IMR-90 (cell line): ENCODE measurements at regions not wholly inside any gene's neighbourhood (a gene's known extent, or its start where the extent isn't known, plus 50 kb on each side); places are given as distances from the start of the nearest gene placed in this dataset.

Source experiments
- ATAC-seq: fragments of 200-7000 bp; cut with Tn5 transposase; 2 replicates; pipeline ENCODE4 v1.9.1; 2020; ENCODE audit warnings: low read depth, mild to moderate bottlenecking, moderate library complexity
- BruUV-seq: library from RNA; stranded (reverse); fragments of 400-500 nt; replicated peaks from 2 replicates; lab custom pipeline; 2021; lab: Mats Ljungman, UMichigan
- CTCF ChIA-PET: fragments of 300-600 bp; formaldehyde crosslinking; extraction: SDS; loops from one replicate; lab custom pipeline; 2021; ENCODE audit warnings: antibody characterized with exemption; lab: Yijun Ruan, JAX
- POLR2A ChIA-PET: fragments of 300-600 bp; sonication (Branson Sonifier 250); formaldehyde crosslinking; loops from one replicate; lab custom pipeline; 2022; ENCODE audit warnings: antibody characterized with exemption; ENCODE audit not compliant: unreplicated experiment; lab: Charles Lee
- DNase-seq: peaks from one replicate; pipeline ENCODE4 v3.0.0; 2013
- H2AFZ ChIP-seq: replicated peaks from 2 replicates; pipeline ENCODE3; 2013; ENCODE audit warnings: low read length, mild to moderate bottlenecking; ENCODE audit not compliant: poor library complexity
- H2AK5ac ChIP-seq: 2 replicates; pipeline ENCODE4 v1.6.1; 2013; ENCODE audit warnings: low read depth, low read length, inconsistent platforms
- H2AK9ac ChIP-seq: replicated peaks from 2 replicates; pipeline ENCODE3; 2013; ENCODE audit warnings: mild to moderate bottlenecking, low read depth, low read length, moderate library complexity; ENCODE audit not compliant: poor library complexity
- H2BK120ac ChIP-seq: 2 replicates; pipeline ENCODE4 v1.6.1; 2013; ENCODE audit warnings: low read depth, low read length, inconsistent platforms
- H2BK15ac ChIP-seq: 3 replicates; pipeline ENCODE4 v1.6.1; 2013; ENCODE audit warnings: low read depth, low read length, inconsistent platforms
- H2BK20ac ChIP-seq: 2 replicates; pipeline ENCODE4 v1.6.1; 2013; ENCODE audit warnings: low read depth, mild to moderate bottlenecking, inconsistent platforms, low read length, moderate library complexity
- H2BK5ac ChIP-seq: 2 replicates; pipeline ENCODE4 v1.6.1; 2013; ENCODE audit warnings: mild to moderate bottlenecking, low read depth, low read length, inconsistent platforms; ENCODE audit not compliant: poor library complexity, severe bottlenecking
- H3K14ac ChIP-seq: replicated peaks from 2 replicates; pipeline ENCODE4 v1.6.1; 2013; ENCODE audit warnings: low read depth, low read length, inconsistent platforms
- H3K18ac ChIP-seq: 2 replicates; pipeline ENCODE4 v1.6.1; 2013; ENCODE audit warnings: low read depth, low read length, control low read depth
- H3K23ac ChIP-seq: 2 replicates; pipeline ENCODE4 v1.6.1; 2013; ENCODE audit warnings: low read depth, low read length, inconsistent platforms
- H3K27ac ChIP-seq: 2 replicates; pipeline ENCODE4 v1.5.1; 2013; ENCODE audit warnings: mild to moderate bottlenecking, control low read depth, low read length; ENCODE audit not compliant: insufficient read depth
- H3K27me3 ChIP-seq: 2 replicates; pipeline ENCODE4 v1.6.1; 2013; ENCODE audit warnings: low read length; ENCODE audit not compliant: control insufficient read depth, insufficient read depth
- H3K36me3 ChIP-seq: 2 replicates; pipeline ENCODE4 v1.6.1; 2013; ENCODE audit warnings: low read length, mixed read lengths; ENCODE audit not compliant: control insufficient read depth, insufficient read depth
- H3K4ac ChIP-seq: 2 replicates; pipeline ENCODE4 v1.6.1; 2013; ENCODE audit warnings: low read depth, low read length, inconsistent platforms
- H3K4me1 ChIP-seq: 2 replicates; pipeline ENCODE4 v1.6.1; 2013; ENCODE audit warnings: low read length, mixed read lengths; ENCODE audit not compliant: control insufficient read depth, insufficient read depth
- H3K4me2 ChIP-seq: 2 replicates; pipeline ENCODE4 v1.6.1; 2013; ENCODE audit warnings: low read depth, mild to moderate bottlenecking, control low read depth, low read length, moderate library complexity
- H3K4me3 ChIP-seq: 2 replicates; pipeline ENCODE4 v1.5.1; 2013; ENCODE audit warnings: low read depth, mild to moderate bottlenecking, control low read depth, low read length, moderate library complexity; ENCODE audit not compliant: insufficient read depth
- H3K56ac ChIP-seq: 2 replicates; pipeline ENCODE4 v1.6.1; 2013; ENCODE audit warnings: low read length, inconsistent platforms; ENCODE audit not compliant: insufficient read depth; ENCODE audit errors: extremely low read depth
- H3K79me1 ChIP-seq, 2 experiments: 2 replicates each; pipeline ENCODE4 v1.6.1; 2013; ENCODE audit warnings: low read length in 2 of 2, inconsistent platforms in 1 of 2, low read depth in 1 of 2
- H3K9ac ChIP-seq: 2 replicates; pipeline ENCODE4 v1.6.1; 2013; ENCODE audit warnings: low read depth, low read length, control low read depth
- H3K9me1 ChIP-seq: 2 replicates; pipeline ENCODE4 v1.6.1; 2013; ENCODE audit warnings: low read length, inconsistent platforms; ENCODE audit not compliant: insufficient read depth
- H3K9me3 ChIP-seq: 2 replicates; pipeline ENCODE4 v1.6.1; 2013; ENCODE audit warnings: low read length; ENCODE audit not compliant: control insufficient read depth, insufficient read depth
- H4K20me1 ChIP-seq: 2 replicates; pipeline ENCODE4 v1.6.1; 2013; ENCODE audit warnings: low read length, inconsistent platforms; ENCODE audit not compliant: insufficient read depth
- H4K5ac ChIP-seq: 2 replicates; pipeline ENCODE4 v1.6.1; 2013; ENCODE audit warnings: mild to moderate bottlenecking, low read depth, low read length, control low read depth
- H4K8ac ChIP-seq, 2 experiments: 2 replicates each; pipeline ENCODE4 v1.6.1; 2013; ENCODE audit warnings: low read depth in 2 of 2, low read length in 2 of 2, control low read depth in 1 of 2, inconsistent platforms in 1 of 2
- H4K91ac ChIP-seq: 2 replicates; pipeline ENCODE4 v1.6.1; 2013; ENCODE audit warnings: low read depth, low read length, inconsistent platforms; ENCODE audit not compliant: insufficient read depth
- CTCF ChIP-seq: conservative IDR thresholded peaks from 2 replicates; pipeline ENCODE4 v1.5.1; 2012; ENCODE audit warnings: mild to moderate bottlenecking, low read depth, low read length, improper control_type of control experiment
- ELK1 ChIP-seq: fragments of 150-350 bp; IDR thresholded peaks from 2 replicates; pipeline ENCODE4 v1.6.1; 2016; ENCODE audit warnings: low read depth, mild to moderate bottlenecking, low read length, moderate library complexity, borderline replicate concordance
- MAZ ChIP-seq: IDR thresholded peaks from 2 replicates; pipeline ENCODE4 v1.6.1; 2012; ENCODE audit warnings: low read depth, mild to moderate bottlenecking, low read length, improper control_type of control experiment, moderate library complexity, borderline replicate concordance
- RFX5 ChIP-seq: IDR thresholded peaks from 2 replicates; pipeline ENCODE4 v1.8.0; 2012; ENCODE audit warnings: low read depth, mild to moderate bottlenecking, low read length, moderate library complexity
- WGBS, 2 experiments: methylation state at CpG; one replicate each; pipeline versions ENCODE4 v1.1.5 to v1.1.7; 2013; ENCODE audit warnings: missing lambda C conversion rate in 2 of 2; ENCODE audit not compliant: insufficient read length in 1 of 2; ENCODE audit errors: extremely low coverage in 2 of 2; 5-methylcytosine and 5-hydroxymethylcytosine counted together
- dilution Hi-C: fragments of 300-500 bp; cut with HindIII; formaldehyde crosslinking; loops from one replicate; pipeline ENCODE4 v1.14.3; 2018; ENCODE audit warnings: low sequenced_read_pairs; ENCODE audit not compliant: unreplicated experiment
- in situ Hi-C: fragments of 300-500 bp; cut with MboI; formaldehyde crosslinking; loops from 3 replicates; pipeline ENCODE4 v1.14.3; 2019; ENCODE audit warnings: low sequenced_read_pairs, inconsistent platforms, mixed read lengths
- intact Hi-C: fragments of 100-400 bp; cut with micrococcal nuclease; formaldehyde crosslinking; loops from 2 replicates; pipeline ENCODE4 v1.10.0; 2022

- no peaks in the 10 kb centered on the region for H3K27me3 ChIP-seq
- H2AK9ac ChIP-seq: no peak overlapping the region
- no peak for TF ChIP-seq ELK1
- no peak for TF ChIP-seq MAZ
- no peak for TF ChIP-seq CTCF
- TF ChIP-seq RFX5: no peak
- H4K20me1 ChIP-seq: no peaks in the 10 kb centered on the region
- H3K4me3 ChIP-seq: no peak overlapping the region
- no peak overlapping the region for H4K5ac ChIP-seq
- H2AFZ ChIP-seq: no peak overlapping the region
- no peak overlapping the region for H2BK20ac ChIP-seq
- in situ Hi-C loops: no loop called here
- H3K18ac ChIP-seq: no peak overlapping the region
- BruUV-seq: no TSS peak
- H3K56ac ChIP-seq: no peak overlapping the region
- H3K27ac ChIP-seq: no peak overlapping the region
- POLR2A ChIA-PET: no interaction called here
- 57% methylated on average over 1 of the region's 1 CpG; no CpG with 5 or more reads in 1 of the 2 experiments for WGBS, 2 experiments
- no peak overlapping the region for H3K4me2 ChIP-seq
- CTCF ChIA-PET: no interaction called here
- H3K9me1 ChIP-seq: no peaks in the 10 kb centered on the region
- dilution Hi-C loops: no loop called here
- H3K9ac ChIP-seq: no peak overlapping the region
- H2BK5ac ChIP-seq: no peak overlapping the region
- no peaks in the 10 kb centered on the region for H3K36me3 ChIP-seq
- intact Hi-C loops: no loop called here
- no peak overlapping the region for H4K91ac ChIP-seq
- H2AK5ac ChIP-seq: no peak overlapping the region
- H4K8ac ChIP-seq: no peak overlapping the region
- no peak for DNase-seq
- no peaks in the 10 kb centered on the region for H3K4me1 ChIP-seq
- no peak overlapping the region for H3K4ac ChIP-seq
- ATAC-seq: no peak
- no peaks in the 10 kb centered on the region for H3K79me1 ChIP-seq
- H3K9me3 ChIP-seq: peaks cover 56% of the 10 kb centered on the region
- H3K14ac ChIP-seq: no peak overlapping the region
- no peak overlapping the region for H2BK120ac ChIP-seq
- H3K23ac ChIP-seq: no peak overlapping the region
- H2BK15ac ChIP-seq: no peak overlapping the region
Measured at GRCh38 chr10:131688304-131688703, 212.5 kb upstream of the PPP2R2D start.
